Mesothelial cell of epicardium (in vitro differentiated cells): ENCODE measurements at regions not wholly inside any gene's neighbourhood (a gene's known extent, or its start where the extent isn't known, plus 50 kb on each side); places are given as distances from the start of the nearest gene placed in this dataset.

Experiments
- DNase-seq, 2 experiments: peaks; one replicate each; pipeline ENCODE4 v3.0.0; 2021; ENCODE audit warnings: low spot score in 2 of 2; ENCODE audit not compliant: unreplicated experiment in 2 of 2
- H3K27ac Mint-ChIP-seq: 2 replicates; pipeline ENCODE4 v1.8.0; 2021; ENCODE audit warnings: mixed read lengths
- H3K27me3 Mint-ChIP-seq: 2 replicates; pipeline ENCODE4 v1.8.0; 2021; ENCODE audit warnings: low read depth, mixed read lengths
- H3K36me3 Mint-ChIP-seq: 2 replicates; pipeline ENCODE4 v1.8.0; 2021; ENCODE audit warnings: mixed read lengths
- H3K4me1 Mint-ChIP-seq: 2 replicates; pipeline ENCODE4 v1.8.0; 2021; ENCODE audit warnings: mixed read lengths
- H3K4me3 Mint-ChIP-seq: 2 replicates; pipeline ENCODE4 v1.8.0; 2021; ENCODE audit warnings: mild to moderate bottlenecking, moderate library complexity, mixed read lengths
- H3K9me3 Mint-ChIP-seq: 2 replicates; pipeline ENCODE4 v1.8.0; 2021; ENCODE audit warnings: mixed read lengths
- CTCF ChIP-seq: fragments of 200-600 bp; sonication (generic); IDR thresholded peaks from one replicate; pipeline ENCODE4 v1.5.0; 2021; ENCODE audit warnings: antibody characterized with exemption; ENCODE audit not compliant: unreplicated experiment

DNA sequence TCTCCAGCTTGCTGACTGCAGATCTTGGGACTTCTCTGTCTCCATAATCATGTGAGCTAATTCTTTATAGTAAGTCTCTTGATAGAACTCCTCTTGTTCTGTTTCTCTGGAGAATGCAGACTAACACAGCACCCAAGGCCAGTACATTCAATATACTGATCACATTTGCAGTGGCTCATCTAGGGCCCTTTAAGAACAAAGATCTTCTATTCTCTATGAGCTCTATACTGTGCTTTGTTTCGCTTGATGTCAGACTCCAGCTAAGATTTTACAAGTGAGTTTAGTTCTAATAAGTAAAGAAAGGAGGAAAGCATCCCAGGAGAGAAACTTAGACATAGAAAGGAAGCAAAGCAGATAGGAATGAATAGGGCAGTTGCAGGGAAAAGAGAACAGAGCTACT is 69.3 kb upstream of the TMPO start:
- Mint-ChIP-seq H3K4me1 (peaks cover 16% of the 10 kb centered on the region), H3K27me3 (no peaks in the 10 kb centered on the region), H3K9me3 (no peaks in the 10 kb centered on the region), H3K36me3 (no peaks in the 10 kb centered on the region), H3K4me3 (no peak overlapping the region), H3K27ac (no peak overlapping the region)
- TF ChIP-seq CTCF: no peak
- DNase-seq: no peak

- Mint-ChIP-seq H3K36me3 (no peaks in the 10 kb centered on the region), H3K9me3 (no peaks in the 10 kb centered on the region), H3K27me3 (no peaks in the 10 kb centered on the region), H3K4me3 (no peak overlapping the region), H3K4me1 (peaks cover 16% of the 10 kb centered on the region), H3K27ac (no peak overlapping the region)
- no peak for TF ChIP-seq CTCF
- DNase-seq: no peak
Observed at GRCh38 chr12:98446682-98447081, 68.7 kb upstream of the TMPO start.

DNA sequence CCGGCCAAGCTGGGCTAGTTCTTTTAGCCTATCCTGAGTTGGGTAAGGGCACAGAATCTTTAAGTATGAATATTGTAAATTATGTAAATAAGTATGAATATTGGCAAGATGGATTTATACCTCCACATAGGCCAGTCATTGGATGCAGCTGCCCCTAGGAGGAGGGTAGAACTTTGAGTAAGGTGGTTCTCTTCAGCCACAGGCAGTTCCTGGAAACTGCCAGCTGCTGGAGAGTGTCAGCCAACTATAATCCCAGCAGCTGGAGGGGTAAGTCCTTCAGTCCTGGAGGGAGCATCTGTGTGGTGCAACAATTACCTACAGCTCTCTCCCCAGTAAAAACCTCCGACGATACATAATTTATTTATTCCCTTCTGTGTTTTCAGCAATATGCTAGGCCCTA is 65.8 kb upstream of the TMPO start:
- no peak for TF ChIP-seq CTCF
- Mint-ChIP-seq H3K27me3 (no peaks in the 10 kb centered on the region), H3K36me3 (peaks cover 4% of the 10 kb centered on the region), H3K9me3 (peaks cover 4% of the 10 kb centered on the region), H3K27ac (no peak overlapping the region), H3K4me1 (peaks cover 16% of the 10 kb centered on the region), H3K4me3 (no peak overlapping the region)
- no peak for DNase-seq

DNA sequence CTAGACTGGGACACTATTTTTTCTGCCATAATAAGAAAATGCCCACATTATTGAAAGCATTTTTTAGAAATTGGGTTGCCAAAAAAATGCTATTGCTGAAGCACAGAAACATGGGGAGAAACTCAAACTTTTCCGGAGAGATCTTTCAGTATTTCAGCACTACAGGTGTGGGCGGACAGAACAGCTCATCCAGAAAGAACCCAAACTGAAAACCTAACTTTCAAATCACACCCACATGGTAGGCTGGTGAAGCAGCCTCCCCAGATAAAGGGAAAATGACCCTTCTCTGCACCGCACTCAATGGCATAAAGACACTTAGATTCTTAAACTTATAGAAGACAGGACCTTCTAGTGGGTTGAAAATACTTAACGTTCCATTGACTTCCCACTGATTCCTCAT is 62.3 kb upstream of the TMPO start:
- no peak for DNase-seq
- Mint-ChIP-seq H3K4me1 (peaks cover 14% of the 10 kb centered on the region), H3K27me3 (no peaks in the 10 kb centered on the region), H3K36me3 (peaks cover 8% of the 10 kb centered on the region), H3K9me3 (peaks cover 8% of the 10 kb centered on the region), H3K27ac (no peak overlapping the region), H3K4me3 (no peak overlapping the region)
- TF ChIP-seq CTCF: no peak

GRCh38 chr12:98453492-98453891 is 61.9 kb upstream of the TMPO start:
- H3K4me1 Mint-ChIP-seq: peaks cover 14% of the 10 kb centered on the region
- no peak overlapping the region for H3K4me3 Mint-ChIP-seq
- H3K9me3 Mint-ChIP-seq: peaks cover 8% of the 10 kb centered on the region
- H3K27ac Mint-ChIP-seq: no peak overlapping the region
- no peaks in the 10 kb centered on the region for H3K27me3 Mint-ChIP-seq
- DNase-seq: no peak
- peaks cover 8% of the 10 kb centered on the region for H3K36me3 Mint-ChIP-seq
- no peak for TF ChIP-seq CTCF

- peak overlapping the region; percentile 17 for H3K27ac Mint-ChIP-seq
- TF ChIP-seq CTCF: no peak
- no peaks in the 10 kb centered on the region for H3K27me3 Mint-ChIP-seq
- peaks cover 14% of the 10 kb centered on the region for H3K4me1 Mint-ChIP-seq
- no peak for DNase-seq
- H3K36me3 Mint-ChIP-seq: peaks cover 8% of the 10 kb centered on the region
- H3K9me3 Mint-ChIP-seq: peaks cover 8% of the 10 kb centered on the region
- H3K4me3 Mint-ChIP-seq: peak overlapping the region; percentile 61
Observed at GRCh38 chr12:98456041-98456440, 59.3 kb upstream of the TMPO start.
